SKM-1 (cell line): ENCODE measurements at regions not wholly inside any gene's neighbourhood (a gene's known extent, or its start where the extent isn't known, plus 50 kb on each side); places are given as distances from the start of the nearest gene placed in this dataset.

Experiments
- DNase-seq: peaks from one replicate; lab custom pipeline; 2025; ENCODE audit not compliant: unreplicated experiment; lab: John Stamatoyannopoulos, UW

DNA sequence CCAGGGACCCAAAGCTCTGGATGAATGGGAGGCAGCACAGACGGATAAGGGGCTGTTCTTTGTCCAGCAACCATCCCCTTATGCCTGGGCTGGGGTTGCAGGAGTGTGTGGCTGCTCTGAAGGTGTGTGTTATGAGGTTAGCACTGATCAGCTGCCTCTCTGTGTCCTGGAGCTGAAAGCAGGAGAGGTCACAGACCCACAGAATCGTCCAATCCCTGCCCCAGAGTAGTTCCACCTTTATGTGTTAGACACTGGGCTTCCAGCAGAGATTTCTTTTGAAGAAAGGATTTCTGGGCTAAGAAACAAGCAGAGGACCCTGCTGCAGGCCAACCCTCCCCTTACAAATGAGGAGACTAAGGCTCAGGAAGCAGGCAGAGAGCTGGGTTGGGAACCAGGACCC lies 62.4 kb downstream of the ARL6IP4 start:
- no peak for DNase-seq

DNA sequence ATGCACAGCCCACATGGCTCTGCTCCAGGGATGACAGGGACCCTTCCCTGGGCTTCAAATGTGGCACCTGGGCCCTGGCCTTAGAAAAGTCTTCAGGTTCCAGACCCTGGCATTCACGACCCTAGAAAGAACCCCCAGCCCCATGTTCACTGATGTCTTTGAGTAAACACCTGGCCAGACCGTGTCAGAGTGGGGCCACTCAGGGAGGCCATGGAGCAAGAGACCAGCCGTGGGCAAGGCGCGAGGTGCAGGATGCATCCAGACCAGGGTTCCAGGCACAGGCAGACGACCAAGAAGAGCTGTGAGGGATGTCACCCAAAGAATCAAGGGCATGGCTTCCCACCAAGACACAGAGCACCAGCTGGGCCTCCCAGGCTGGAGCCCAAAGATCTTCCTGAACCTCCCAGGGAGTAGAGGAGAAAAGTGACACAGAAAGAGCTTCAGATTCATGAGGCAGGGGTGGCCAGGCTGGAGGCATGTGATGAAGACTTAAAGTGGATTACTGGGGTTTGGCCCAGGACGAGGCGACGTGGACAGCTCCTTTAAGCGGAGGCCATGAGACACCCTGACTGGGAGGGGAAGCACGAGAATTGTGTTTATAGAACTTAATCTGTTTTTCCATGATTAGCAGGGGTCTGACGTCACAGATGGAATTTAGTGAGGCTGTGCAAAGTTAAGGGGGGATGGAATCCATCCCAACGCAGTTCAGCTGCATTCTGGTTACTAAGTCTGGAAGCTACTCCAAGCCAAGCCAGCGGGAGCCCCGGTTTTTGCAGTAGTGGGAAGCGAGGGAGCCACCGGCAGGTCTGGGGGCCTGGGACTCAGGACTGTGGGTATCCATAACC lies 61.6 kb downstream of the ARL6IP4 start:
- DNase-seq = no peak

- DNase-seq = no peak
Measured at GRCh38 chr12:123041042-123041531, 60.6 kb downstream of the ARL6IP4 start.

GRCh38 chr12:123040106-123040505 lies 59.6 kb downstream of the ARL6IP4 start:
- DNase-seq = no peak

DNA sequence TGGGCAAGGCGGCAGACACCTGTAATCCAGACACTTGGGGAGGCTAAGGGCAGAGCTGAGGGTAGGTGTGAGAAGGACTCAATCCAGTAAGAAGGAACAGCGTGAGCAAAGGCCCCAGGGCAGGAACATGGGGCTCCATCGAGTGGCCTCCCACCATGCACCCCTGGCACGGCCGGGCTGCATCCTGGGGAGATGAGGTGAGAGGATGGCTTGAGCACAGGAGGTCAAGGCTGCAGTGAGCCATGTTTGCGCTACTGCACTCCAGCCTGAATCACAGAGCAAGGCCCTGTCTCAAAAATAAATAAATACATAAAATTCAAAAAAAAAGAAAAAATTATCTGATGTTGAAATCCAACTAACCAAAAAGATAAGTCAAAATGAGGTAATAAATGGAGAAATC lies 58.5 kb downstream of the ARL6IP4 start:
- no peak for DNase-seq

DNA sequence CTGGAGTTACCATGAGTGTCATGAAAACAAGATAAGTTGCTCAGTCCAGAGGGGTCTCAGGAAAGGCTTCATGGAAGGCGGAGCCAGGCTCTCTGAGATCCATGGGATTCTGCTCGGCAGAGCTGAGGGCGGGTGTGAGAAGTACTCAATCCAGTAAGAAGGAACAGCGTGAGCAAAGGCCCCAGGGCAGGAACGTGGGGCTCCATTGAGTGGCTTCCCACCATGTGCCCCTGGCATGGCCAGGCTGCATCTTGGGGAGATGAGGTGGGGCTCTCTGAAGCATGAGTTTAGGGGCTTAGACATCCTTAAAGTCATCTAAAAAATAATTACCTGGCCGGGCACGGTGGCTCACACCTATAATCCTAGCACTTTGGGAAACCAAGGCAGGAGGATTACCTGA lies 58.0 kb downstream of the ARL6IP4 start:
- no peak for DNase-seq

GRCh38 chr12:123037791-123038190 lies 57.3 kb downstream of the ARL6IP4 start:
- no peak for DNase-seq

GRCh38 chr12:123036466-123037285 lies 56.2 kb downstream of the ARL6IP4 start:
- no peak for DNase-seq

DNA sequence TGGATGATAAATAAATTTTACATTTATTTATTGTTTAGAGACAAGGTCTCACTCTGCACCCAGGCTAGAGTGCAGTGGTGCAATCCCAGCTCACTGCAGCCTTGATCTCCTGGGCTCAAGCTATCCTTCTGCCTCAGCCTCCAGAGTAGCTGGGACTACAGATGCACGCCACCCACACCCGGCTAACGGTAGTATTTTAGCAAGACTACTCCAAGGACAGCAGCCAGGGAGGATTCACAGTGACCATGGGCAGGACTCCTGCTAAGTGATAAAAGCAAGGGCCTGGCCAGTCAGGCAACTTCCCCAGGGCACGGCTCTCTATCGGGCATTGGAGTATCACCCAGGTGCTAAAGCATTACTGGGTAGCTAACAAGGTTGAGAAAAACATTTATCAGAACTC lies 55.4 kb downstream of the ARL6IP4 start:
- no peak for DNase-seq

GRCh38 chr12:123034865-123035264 lies 54.4 kb downstream of the ARL6IP4 start:
- no peak for DNase-seq

- no peak for DNase-seq
Measured at GRCh38 chr12:123034022-123034541, 53.6 kb downstream of the ARL6IP4 start.

GRCh38 chr12:123033392-123034021 lies 53.0 kb downstream of the ARL6IP4 start:
- DNase-seq = no peak

GRCh38 chr12:123032736-123033391 lies 52.4 kb downstream of the ARL6IP4 start:
- no peak for DNase-seq
